22Rv1 (cell line): ENCODE measurements at regions not wholly inside any gene's neighbourhood (a gene's known extent, or its start where the extent isn't known, plus 50 kb on each side); places are given as distances from the start of the nearest gene placed in this dataset.

Experiments used
- H3K27ac ChIP-seq: fragments of 450-650 bp; 2 replicates; pipeline ENCODE4 v1.5.1; 2017
- ZFX ChIP-seq: fragments of 450-650 bp; IDR thresholded peaks from 2 replicates; pipeline ENCODE4 v1.6.1; 2017; ENCODE audit warnings: antibody characterized with exemption, borderline replicate concordance
- TF ChIP-seq, protein P1 (sequence below): fragments of 450-650 bp; IDR thresholded peaks from 2 replicates; pipeline ENCODE4 v1.5.1; 2017; ENCODE audit warnings: mild to moderate bottlenecking

DNA sequence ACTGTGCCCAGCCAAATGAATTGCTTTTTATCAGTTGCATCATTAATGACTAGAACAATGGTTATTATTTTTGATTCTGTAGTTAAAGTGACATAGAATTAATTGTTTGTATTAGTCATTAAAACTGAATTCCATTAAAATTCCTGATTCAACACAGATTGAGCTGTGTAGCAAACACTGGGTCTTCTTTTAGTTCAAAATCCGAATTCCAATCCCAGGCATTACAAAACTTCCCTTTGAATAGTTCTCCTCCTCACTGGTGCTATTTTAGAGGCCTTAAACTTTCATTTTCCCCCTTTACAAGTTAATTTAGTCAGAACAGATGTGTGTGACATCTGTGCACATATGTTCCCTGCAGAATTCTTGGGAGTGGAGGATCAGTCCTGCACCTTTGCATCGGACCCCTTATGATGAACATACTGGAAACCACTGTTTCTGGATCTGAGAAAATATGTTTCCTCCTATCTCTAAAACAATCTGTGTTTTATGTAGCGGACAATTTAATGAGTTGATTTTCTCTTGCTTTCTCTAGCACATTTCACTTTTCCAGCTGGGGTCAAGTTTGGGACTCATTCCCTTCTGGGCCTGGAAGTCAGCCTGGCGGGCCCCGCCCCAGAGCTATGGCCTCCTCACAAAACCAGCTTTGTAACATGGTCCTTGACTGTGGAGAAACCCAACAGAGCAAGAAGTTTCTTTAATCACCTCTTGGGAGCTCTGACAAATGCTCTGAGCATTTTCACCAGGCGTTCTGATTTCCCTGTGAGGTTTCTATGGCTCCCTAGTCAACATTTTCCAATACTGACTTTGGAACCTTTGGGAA lies 87.9 kb upstream of the MAMDC2 start:
- H3K27ac ChIP-seq: no peak overlapping the region
- no peak for TF ChIP-seq ZFX

DNA sequence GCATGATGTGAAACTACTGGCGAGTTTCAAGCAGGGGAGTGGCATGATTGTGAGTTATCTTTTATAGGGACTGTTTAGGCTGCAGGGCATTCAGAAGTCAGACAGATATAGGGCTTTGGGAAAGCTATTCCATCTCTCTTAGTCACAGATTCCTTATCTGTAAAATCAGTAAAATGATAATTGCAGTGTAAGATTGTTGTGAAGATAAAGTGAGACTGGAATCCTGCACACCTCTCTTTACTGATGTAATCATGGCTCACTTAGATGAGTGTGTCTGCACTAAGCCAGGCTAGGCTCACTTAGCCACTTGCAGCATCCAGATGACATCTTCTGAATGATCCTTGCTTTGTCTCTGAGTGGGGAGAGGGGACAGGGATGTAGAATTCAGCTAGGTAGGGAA lies 81.8 kb upstream of the MAMDC2 start:
- no peak overlapping the region for H3K27ac ChIP-seq
- TF ChIP-seq ZFX: no peak
- TF ChIP-seq, protein P1, sequence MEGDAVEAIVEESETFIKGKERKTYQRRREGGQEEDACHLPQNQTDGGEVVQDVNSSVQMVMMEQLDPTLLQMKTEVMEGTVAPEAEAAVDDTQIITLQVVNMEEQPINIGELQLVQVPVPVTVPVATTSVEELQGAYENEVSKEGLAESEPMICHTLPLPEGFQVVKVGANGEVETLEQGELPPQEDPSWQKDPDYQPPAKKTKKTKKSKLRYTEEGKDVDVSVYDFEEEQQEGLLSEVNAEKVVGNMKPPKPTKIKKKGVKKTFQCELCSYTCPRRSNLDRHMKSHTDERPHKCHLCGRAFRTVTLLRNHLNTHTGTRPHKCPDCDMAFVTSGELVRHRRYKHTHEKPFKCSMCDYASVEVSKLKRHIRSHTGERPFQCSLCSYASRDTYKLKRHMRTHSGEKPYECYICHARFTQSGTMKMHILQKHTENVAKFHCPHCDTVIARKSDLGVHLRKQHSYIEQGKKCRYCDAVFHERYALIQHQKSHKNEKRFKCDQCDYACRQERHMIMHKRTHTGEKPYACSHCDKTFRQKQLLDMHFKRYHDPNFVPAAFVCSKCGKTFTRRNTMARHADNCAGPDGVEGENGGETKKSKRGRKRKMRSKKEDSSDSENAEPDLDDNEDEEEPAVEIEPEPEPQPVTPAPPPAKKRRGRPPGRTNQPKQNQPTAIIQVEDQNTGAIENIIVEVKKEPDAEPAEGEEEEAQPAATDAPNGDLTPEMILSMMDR: no peak

DNA sequence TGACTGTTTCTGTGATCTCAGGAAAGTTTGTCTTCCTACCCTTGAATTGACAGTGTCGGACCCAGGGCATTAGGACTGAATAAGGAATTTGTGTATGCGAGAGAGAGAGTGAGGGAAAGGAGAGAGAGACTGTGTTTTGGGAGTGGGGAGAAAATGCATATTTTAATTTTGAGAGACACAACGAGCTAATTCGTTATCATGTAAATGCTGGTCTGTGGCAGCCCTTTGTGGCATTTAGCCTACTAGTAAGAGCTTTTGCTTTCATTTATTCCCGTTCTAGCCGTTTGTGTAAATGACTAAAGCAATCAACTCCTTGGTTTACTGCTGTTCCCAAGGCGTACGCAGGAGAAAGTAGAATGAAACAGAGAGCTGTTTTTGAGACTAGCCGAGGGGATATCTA lies 79.8 kb upstream of the MAMDC2 start:
- TF ChIP-seq, protein P1: no peak
- TF ChIP-seq ZFX: no peak
- no peak overlapping the region for H3K27ac ChIP-seq

DNA sequence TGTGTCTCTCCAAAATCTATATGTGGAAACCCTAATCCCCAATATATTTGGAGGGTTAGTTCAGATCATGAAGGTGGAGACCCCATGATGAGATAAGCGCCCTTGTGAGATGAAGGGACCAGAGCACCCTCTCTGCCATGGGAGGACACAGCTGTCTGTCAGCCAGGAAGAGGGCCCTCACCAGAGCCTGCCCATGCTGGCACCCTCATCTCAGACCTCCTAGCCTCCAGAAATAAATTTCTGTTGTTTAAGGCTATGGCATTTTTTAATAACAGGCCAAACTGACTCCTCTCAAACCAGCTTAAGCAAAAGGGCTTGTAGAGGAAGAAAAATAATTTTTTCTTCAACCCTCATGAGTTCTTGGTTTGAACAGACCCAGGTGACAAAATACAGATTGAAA lies 79.2 kb upstream of the MAMDC2 start:
- TF ChIP-seq, protein P1: no peak
- no peak for TF ChIP-seq ZFX
- H3K27ac ChIP-seq: no peak overlapping the region

DNA sequence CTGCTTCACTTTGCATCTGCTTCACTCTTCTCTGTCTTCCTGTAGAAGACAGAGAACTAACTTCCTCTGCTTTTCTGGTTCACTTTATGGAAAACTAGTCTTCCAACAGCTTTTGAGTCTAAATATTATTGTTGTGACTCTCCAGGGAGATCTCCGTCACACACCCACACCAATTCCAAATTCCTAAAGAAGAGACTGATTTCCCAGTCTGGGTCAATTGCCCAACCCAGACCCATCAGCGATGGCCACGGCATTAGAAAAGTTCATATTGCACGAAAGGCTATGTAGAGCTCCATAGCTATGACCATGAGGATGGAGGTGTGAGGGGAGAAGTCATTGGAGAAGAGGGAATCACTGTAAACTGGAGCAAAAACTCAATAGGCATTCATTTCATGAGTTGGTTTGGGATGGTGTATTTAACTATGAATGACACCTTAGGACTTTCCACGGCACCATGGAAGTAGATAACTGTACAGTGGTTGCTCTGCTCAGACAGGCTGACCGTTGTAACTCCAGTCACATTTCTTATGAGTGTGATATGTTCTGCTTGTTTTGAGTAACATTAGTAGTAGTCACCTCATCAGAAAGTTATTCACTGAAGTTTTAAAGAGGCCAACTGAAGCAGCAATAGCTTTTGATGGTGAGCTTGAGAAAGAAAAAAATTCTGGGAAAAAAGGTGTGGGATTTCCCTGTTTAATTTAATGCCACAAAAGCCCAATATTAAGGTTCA lies 78.1 kb upstream of the MAMDC2 start:
- no peak for TF ChIP-seq ZFX
- TF ChIP-seq, protein P1: no peak
- no peak overlapping the region for H3K27ac ChIP-seq

DNA sequence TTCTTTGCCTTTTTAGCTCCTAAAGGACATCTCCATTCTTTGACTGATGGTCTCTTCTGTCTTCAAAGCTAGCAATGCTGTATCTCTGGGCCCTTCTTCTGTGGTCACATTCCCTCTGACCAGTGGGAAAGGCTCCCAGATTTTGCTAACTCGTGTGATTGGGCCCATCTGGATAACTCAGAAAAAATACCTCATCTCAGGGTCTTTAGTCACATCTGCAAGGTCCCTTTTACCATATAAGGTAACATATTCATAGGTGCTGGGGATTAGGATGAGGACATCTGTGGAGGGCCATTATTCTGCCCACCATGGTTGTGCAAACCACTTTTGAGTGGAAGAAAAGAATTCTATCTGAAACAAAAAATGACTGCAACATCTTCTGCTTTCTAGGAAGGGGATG lies 76.3 kb upstream of the MAMDC2 start:
- no peak for TF ChIP-seq ZFX
- TF ChIP-seq, protein P1: no peak
- no peak overlapping the region for H3K27ac ChIP-seq

DNA sequence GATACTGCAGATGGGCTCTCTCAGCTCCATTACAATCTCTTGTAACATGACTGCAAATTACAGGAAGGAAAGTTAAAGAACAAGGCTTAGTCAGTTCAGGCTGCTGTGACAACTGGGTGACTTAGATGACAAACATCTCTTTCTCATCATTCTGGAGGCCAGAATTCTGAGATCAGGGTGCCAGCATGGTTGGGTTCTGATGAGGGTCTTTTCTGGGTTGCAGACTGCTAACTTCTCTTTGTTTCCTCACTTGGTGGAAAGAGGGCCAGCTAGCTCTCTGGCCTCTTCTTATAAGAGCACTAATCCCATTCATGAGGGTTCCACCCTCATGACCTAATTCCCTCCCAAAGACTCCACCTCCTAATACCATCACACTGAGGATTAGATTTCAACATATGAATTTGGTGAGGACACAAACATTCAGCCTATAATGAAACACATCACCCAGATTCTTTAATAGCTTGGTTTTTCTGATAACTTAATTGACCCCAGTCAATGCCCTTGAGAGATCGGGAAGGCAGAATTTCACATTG lies 73.6 kb upstream of the MAMDC2 start:
- TF ChIP-seq, protein P1: no peak
- TF ChIP-seq ZFX: no peak
- H3K27ac ChIP-seq: no peak overlapping the region
